MCF 10A (cell line): ENCODE measurements at regions not wholly inside any gene's neighbourhood (a gene's known extent, or its start where the extent isn't known, plus 50 kb on each side); places are given as distances from the start of the nearest gene placed in this dataset.

Source experiments
- BruUV-seq: library from RNA; stranded (reverse); fragments of 400-500 nt; replicated peaks from 2 replicates; lab custom pipeline; 2021; lab: Mats Ljungman, UMichigan
- CTCF ChIA-PET: fragments of 300-600 bp; sonication (Branson Sonifier 250); formaldehyde crosslinking; extraction: SDS; loops from one replicate; lab custom pipeline; 2021; ENCODE audit warnings: antibody characterized with exemption, inconsistent platforms; lab: Yijun Ruan, JAX
- POLR2A ChIA-PET: fragments of 300-600, 350-650 bp; sonication (Branson Sonifier 250); formaldehyde crosslinking; extraction: SDS; loops from one replicate; lab custom pipeline; 2020; ENCODE audit warnings: antibody characterized with exemption, inconsistent platforms; lab: Yijun Ruan, JAX
- DNase-seq: peaks from one replicate; pipeline ENCODE4 v3.0.0-alpha.2; 2018; ENCODE audit not compliant: unreplicated experiment
- H3K27ac Mint-ChIP-seq: one replicate; pipeline ENCODE4 v1.8.0; 2022; ENCODE audit warnings: mild to moderate bottlenecking, low read depth, mixed read lengths; ENCODE audit not compliant: unreplicated experiment
- H3K27me3 Mint-ChIP-seq: one replicate; pipeline ENCODE4 v1.8.0; 2022; ENCODE audit warnings: mixed read lengths; ENCODE audit not compliant: insufficient read depth, unreplicated experiment
- H3K36me3 Mint-ChIP-seq: one replicate; pipeline ENCODE4 v1.8.0; 2022; ENCODE audit warnings: mild to moderate bottlenecking, moderate library complexity, mixed read lengths; ENCODE audit not compliant: insufficient read depth, unreplicated experiment
- H3K4me1 Mint-ChIP-seq: one replicate; pipeline ENCODE4 v1.8.0; 2022; ENCODE audit warnings: mixed read lengths; ENCODE audit not compliant: insufficient read depth, unreplicated experiment
- H3K4me3 Mint-ChIP-seq: one replicate; pipeline ENCODE4 v1.8.0; 2022; ENCODE audit warnings: mild to moderate bottlenecking, moderate library complexity, mixed read lengths; ENCODE audit not compliant: unreplicated experiment
- H3K9me3 Mint-ChIP-seq: one replicate; pipeline ENCODE4 v1.8.0; 2022; ENCODE audit warnings: mixed read lengths; ENCODE audit not compliant: unreplicated experiment
- intact Hi-C: fragments of 100-400 bp; cut with micrococcal nuclease; formaldehyde crosslinking; loops from 2 replicates; pipeline ENCODE4 v1.14.1; 2022
- TF ChIP-seq, protein P1 (sequence below): fragments of 200-600 bp; IDR thresholded peaks from one replicate; pipeline ENCODE4 v1.8.0; 2022; ENCODE audit warnings: antibody characterized with exemption, mild to moderate bottlenecking; ENCODE audit not compliant: unreplicated experiment

DNA sequence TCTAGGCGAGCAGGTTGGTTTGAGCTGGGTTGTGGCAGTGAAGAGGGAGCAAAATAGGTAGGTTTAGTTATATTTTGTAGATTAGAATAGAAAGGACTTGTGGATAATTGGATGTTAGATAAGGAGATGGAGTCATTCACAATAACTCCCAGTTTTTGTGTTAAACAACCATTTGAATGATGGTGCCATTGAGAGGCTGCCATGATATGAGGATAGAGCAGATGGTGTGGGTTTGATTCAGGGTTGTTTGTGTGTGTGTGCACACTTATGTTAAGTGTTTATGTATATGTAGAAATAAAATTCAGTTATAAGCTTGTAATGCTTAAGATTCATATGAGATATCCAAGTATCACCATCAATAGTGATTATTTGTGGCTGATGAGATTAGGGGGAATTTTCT, 166.6 kb downstream of the NXPE2 start:
- Mint-ChIP-seq H3K36me3 (no peaks in the 10 kb centered on the region), H3K9me3 (no peaks in the 10 kb centered on the region), H3K4me3 (no peak overlapping the region), H3K27me3 (peaks cover 21% of the 10 kb centered on the region), H3K27ac (no peak overlapping the region), H3K4me1 (no peaks in the 10 kb centered on the region)
- CTCF ChIA-PET = no interaction called here
- DNase-seq = no peak
- POLR2A ChIA-PET = no interaction called here
- BruUV-seq = no TSS peak
- intact Hi-C loops = no loop called here
- TF ChIP-seq, protein P1, sequence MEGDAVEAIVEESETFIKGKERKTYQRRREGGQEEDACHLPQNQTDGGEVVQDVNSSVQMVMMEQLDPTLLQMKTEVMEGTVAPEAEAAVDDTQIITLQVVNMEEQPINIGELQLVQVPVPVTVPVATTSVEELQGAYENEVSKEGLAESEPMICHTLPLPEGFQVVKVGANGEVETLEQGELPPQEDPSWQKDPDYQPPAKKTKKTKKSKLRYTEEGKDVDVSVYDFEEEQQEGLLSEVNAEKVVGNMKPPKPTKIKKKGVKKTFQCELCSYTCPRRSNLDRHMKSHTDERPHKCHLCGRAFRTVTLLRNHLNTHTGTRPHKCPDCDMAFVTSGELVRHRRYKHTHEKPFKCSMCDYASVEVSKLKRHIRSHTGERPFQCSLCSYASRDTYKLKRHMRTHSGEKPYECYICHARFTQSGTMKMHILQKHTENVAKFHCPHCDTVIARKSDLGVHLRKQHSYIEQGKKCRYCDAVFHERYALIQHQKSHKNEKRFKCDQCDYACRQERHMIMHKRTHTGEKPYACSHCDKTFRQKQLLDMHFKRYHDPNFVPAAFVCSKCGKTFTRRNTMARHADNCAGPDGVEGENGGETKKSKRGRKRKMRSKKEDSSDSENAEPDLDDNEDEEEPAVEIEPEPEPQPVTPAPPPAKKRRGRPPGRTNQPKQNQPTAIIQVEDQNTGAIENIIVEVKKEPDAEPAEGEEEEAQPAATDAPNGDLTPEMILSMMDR = no peak

GRCh38 chr11:114845766-114846415, 167.6 kb downstream of the NXPE2 start:
- no peak overlapping the region for H3K27ac Mint-ChIP-seq
- no peaks in the 10 kb centered on the region for H3K36me3 Mint-ChIP-seq
- no TSS peak for BruUV-seq
- no peak overlapping the region for H3K4me3 Mint-ChIP-seq
- POLR2A ChIA-PET = no interaction called here
- CTCF ChIA-PET = interaction anchor here (0.6 kb wide), 2 partner anchors 95 to 501 kb away, joined by 3 to 4 read pairs; no protein-coding TSS in a partner anchor
- peaks cover 23% of the 10 kb centered on the region for H3K27me3 Mint-ChIP-seq
- no peaks in the 10 kb centered on the region for H3K4me1 Mint-ChIP-seq
- H3K9me3 Mint-ChIP-seq = no peaks in the 10 kb centered on the region
- DNase-seq = no peak
- intact Hi-C loops = no loop called here
- TF ChIP-seq, protein P1 = no peak

- H3K4me1 Mint-ChIP-seq = no peaks in the 10 kb centered on the region
- peak; percentile 56 for DNase-seq
- no peaks in the 10 kb centered on the region for H3K36me3 Mint-ChIP-seq
- TF ChIP-seq, protein P1 = no peak
- BruUV-seq = no TSS peak
- ChIA-PET CTCF (interaction anchor here (0.6 to 1.0 kb wide), 3 partner anchors 69 to 502 kb away, joined by 3 to 4 read pairs (median 3); no protein-coding TSS in a partner anchor), POLR2A (interaction anchor here (0.7 kb wide), 1 partner anchor 28 kb away, joined by 3 read pairs; no protein-coding TSS in a partner anchor)
- no peak overlapping the region for H3K4me3 Mint-ChIP-seq
- intact Hi-C loops = no loop called here
- H3K27ac Mint-ChIP-seq = no peak overlapping the region
- H3K27me3 Mint-ChIP-seq = peaks cover 28% of the 10 kb centered on the region
- H3K9me3 Mint-ChIP-seq = no peaks in the 10 kb centered on the region
Measured at GRCh38 chr11:114846416-114846791, 168.1 kb downstream of the NXPE2 start.

DNA sequence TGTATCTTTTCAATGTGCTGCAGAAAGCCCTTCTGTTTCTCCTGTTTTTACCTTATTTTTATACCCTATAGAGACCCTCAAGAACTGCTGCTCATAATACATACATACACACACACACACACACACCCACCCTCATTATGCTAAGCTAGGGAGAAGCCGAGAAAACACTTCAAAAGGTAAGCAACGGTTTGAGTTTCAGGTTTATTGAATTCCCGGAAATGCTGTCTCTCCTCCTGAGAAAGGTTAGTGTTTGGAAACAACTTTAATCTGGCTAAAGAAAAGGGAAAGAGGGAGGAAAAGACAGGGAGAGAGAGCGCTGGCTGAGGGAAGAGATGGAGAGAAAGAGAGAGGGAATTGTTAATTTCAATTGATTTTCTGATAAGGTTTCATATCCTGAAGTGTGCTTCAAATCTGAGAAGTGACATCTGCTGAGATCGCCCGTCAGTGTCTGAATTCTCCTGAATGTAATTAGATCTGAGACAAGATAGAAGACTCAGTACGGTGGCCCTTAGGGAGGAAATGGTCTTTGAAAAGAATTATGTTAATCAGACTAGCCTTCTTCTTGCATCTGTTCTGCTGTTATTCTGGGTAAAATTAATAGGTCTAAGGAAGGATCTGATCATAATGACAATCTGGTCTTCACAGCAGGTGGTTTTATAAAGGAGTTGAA, 169.1 kb downstream of the NXPE2 start:
- BruUV-seq = no TSS peak
- no peaks in the 10 kb centered on the region for H3K9me3 Mint-ChIP-seq
- intact Hi-C loops = no loop called here
- POLR2A ChIA-PET = interaction anchor here (0.7 kb wide), 1 partner anchor 29 kb away, joined by 3 read pairs; no protein-coding TSS in a partner anchor
- H3K4me1 Mint-ChIP-seq = no peaks in the 10 kb centered on the region
- CTCF ChIA-PET = interaction anchor here (0.7 to 1.0 kb wide), 3 partner anchors 13 to 1849 kb away, joined by 3 to 6 read pairs (median 3); no protein-coding TSS in a partner anchor
- H3K36me3 Mint-ChIP-seq = no peaks in the 10 kb centered on the region
- H3K4me3 Mint-ChIP-seq = no peak overlapping the region
- DNase-seq = no peak
- TF ChIP-seq, protein P1 = no peak
- peaks cover 38% of the 10 kb centered on the region for H3K27me3 Mint-ChIP-seq
- H3K27ac Mint-ChIP-seq = no peak overlapping the region
